ENCODE measurements at regions not wholly inside any gene's neighbourhood (a gene's known extent, or its start where the extent isn't known, plus 50 kb on each side); places are given as distances from the start of the nearest gene placed in this dataset.

- no peaks in the 10 kb centered on the region for H3K36me3 ChIP-seq
- no peaks in the 10 kb centered on the region for H3K9me3 ChIP-seq
- peaks cover 5% of the 10 kb centered on the region for H3K27me3 ChIP-seq
- no peak overlapping the region for H3K27ac ChIP-seq
- H3K4me3 ChIP-seq = no peak overlapping the region
- no peak overlapping the region for H3K9ac ChIP-seq (ENCODE audit: low read depth in 2 of 2, low read length in 2 of 2)
- no peaks in the 10 kb centered on the region for H3K4me1 ChIP-seq
- TF ChIP-seq CTCF (IDR thresholded peaks at IDR 0.05) = no peak
- intact Hi-C loops (cut with DNase I) = no loop called here
- no peak for DNase-seq
Measured at GRCh38 chr21:36544545-36544944, 64.6 kb upstream of the CLDN14 start.

DNA sequence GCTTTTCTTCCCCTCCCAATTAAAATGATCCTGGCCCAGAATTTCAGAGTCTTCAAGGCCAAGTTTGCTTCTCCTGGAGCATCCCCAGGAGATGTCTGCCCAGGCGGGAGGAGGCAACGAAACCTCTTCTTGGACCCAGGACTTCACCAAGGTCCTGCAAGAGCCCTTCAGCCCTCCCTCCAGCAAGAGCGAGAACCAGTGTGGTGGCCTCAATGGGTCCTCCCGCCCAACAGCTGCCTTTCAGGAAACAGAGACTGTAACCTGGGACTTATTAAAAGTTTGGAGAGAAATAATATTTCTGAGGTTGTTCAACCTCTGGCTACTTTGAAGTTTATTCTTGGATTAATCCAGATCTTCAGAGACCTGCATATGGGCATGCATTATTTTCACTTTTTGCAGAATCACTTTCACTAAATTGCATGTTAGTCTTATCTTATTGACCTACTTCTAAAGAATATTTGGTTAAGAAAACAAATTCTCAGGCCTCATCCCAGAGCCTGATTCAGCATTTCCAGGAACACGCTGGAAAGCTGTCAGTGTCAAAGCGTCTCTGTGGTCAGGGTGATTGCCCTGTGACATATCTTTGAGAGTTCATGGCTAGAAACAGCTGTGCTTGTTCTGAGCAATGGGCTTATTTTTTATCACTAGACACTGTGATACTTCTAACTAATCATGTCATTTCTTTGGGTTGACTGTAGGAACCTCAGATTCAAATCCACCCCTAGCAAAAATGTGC is 66.0 kb upstream of the CLDN14 start:
- Histone ChIP-seq H3K36me3 (no peaks in the 10 kb centered on the region), H3K9me3 (no peaks in the 10 kb centered on the region), H3K9ac (ENCODE audit: low read depth in 2 of 2, low read length in 2 of 2) (no peak overlapping the region), H3K27ac (no peak overlapping the region), H3K27me3 (peaks cover 5% of the 10 kb centered on the region), H3K4me1 (no peaks in the 10 kb centered on the region), H3K4me3 (no peak overlapping the region)
- DNase-seq = no peak
- intact Hi-C loops (cut with DNase I) = no loop called here
- no peak for TF ChIP-seq CTCF (IDR thresholded peaks at IDR 0.05)

DNA sequence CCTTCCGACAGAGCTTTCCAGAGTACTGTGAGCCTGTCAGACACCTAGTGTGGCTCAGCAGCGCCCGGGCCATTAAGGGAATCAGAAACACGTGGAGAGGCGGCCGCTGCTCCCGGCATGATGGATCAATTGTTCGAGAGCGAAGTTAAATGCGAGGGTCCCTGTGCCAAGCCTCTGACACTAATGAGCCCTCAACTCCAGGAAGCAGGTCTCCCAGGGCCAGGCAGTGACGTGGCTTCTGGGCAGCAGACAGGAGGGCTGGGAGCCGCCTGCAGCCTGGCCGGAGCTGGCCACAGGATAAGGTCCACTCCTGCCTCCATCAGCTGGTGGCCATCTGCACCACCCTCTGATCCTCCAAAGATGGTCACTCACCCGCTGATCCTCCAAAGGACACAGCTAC is 67.5 kb upstream of the CLDN14 start:
- Histone ChIP-seq H3K27ac (no peak overlapping the region), H3K4me3 (no peak overlapping the region), H3K27me3 (peaks cover 3% of the 10 kb centered on the region), H3K9ac (ENCODE audit: low read depth in 2 of 2, low read length in 2 of 2) (no peak overlapping the region), H3K4me1 (no peaks in the 10 kb centered on the region), H3K36me3 (no peaks in the 10 kb centered on the region), H3K9me3 (no peaks in the 10 kb centered on the region)
- intact Hi-C loops (cut with DNase I) = no loop called here
- no peak for TF ChIP-seq CTCF (IDR thresholded peaks at IDR 0.05)
- no peak for DNase-seq

GRCh38 chr21:36548866-36549265 is 68.9 kb upstream of the CLDN14 start:
- Histone ChIP-seq H3K4me3 (no peak overlapping the region), H3K27me3 (no peaks in the 10 kb centered on the region), H3K4me1 (no peaks in the 10 kb centered on the region), H3K9ac (ENCODE audit: low read depth in 2 of 2, low read length in 2 of 2) (no peak overlapping the region), H3K9me3 (no peaks in the 10 kb centered on the region), H3K27ac (no peak overlapping the region), H3K36me3 (no peaks in the 10 kb centered on the region)
- intact Hi-C loops (cut with DNase I) = no loop called here
- TF ChIP-seq CTCF (IDR thresholded peaks at IDR 0.05) = no peak
- DNase-seq = no peak

DNA sequence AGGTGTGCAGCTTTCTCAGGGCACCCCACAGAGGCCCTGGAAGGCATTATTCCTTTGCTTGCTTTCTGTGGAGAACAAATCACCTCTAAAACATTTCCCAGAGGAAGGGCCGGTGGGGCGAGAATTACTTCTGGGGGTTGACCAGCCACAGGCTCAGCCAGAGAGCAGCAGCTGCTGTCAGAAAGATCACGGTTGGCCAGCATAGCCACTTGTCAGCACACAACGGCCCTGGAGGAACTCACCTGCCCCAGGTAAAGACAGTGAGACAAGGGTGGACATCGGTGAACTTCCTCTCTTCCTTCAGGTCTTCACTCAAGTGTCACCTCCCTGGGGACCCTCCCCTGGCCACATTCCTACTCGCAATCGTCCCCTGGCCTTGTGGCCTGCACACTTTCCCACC is 69.5 kb upstream of the CLDN14 start:
- TF ChIP-seq CTCF (IDR thresholded peaks at IDR 0.05) = no peak
- intact Hi-C loops (cut with DNase I) = no loop called here

More for the DNA sequence above, 69.5 kb upstream of the CLDN14 start:
- DNase-seq = no peak
- Histone ChIP-seq H3K9me3 (no peaks in the 10 kb centered on the region), H3K36me3 (no peaks in the 10 kb centered on the region), H3K9ac (ENCODE audit: low read depth in 2 of 2, low read length in 2 of 2) (no peak overlapping the region), H3K4me3 (no peak overlapping the region), H3K4me1 (no peaks in the 10 kb centered on the region), H3K27me3 (no peaks in the 10 kb centered on the region), H3K27ac (no peak overlapping the region)
